IMR-90 (cell line): ENCODE measurements at regions not wholly inside any gene's neighbourhood (a gene's known extent, or its start where the extent isn't known, plus 50 kb on each side); places are given as distances from the start of the nearest gene placed in this dataset.

Experiments used
- BHLHE40 ChIP-seq: fragments of 150-350 bp; IDR thresholded peaks from 2 replicates; pipeline ENCODE4 v1.6.1; 2016; ENCODE audit warnings: mild to moderate bottlenecking, low read depth, low read length
- CEBPB ChIP-seq: IDR thresholded peaks from 2 replicates; pipeline ENCODE4 v1.6.1; 2012; ENCODE audit warnings: low read depth, low read length, improper control_type of control experiment
- CHD1 ChIP-seq: IDR thresholded peaks from 2 replicates; pipeline ENCODE4 v1.6.1; 2012; ENCODE audit warnings: low read depth, low read length, improper control_type of control experiment
- MAFK ChIP-seq: IDR thresholded peaks from 2 replicates; pipeline ENCODE4 v1.6.1; 2012; ENCODE audit warnings: low read depth, low read length, improper control_type of control experiment
- NFE2L2 ChIP-seq: fragments of 150-350 bp; IDR thresholded peaks from 2 replicates; pipeline ENCODE4 v1.6.1; 2016; ENCODE audit warnings: low read depth, mild to moderate bottlenecking, low read length
- POLR2A ChIP-seq: IDR thresholded peaks from 2 replicates; pipeline ENCODE4 v1.6.1; 2012; ENCODE audit warnings: mild to moderate bottlenecking, low read depth, low read length
- RAD21 ChIP-seq: IDR thresholded peaks from 2 replicates; pipeline ENCODE4 v1.6.1; 2012; ENCODE audit warnings: low read length, improper control_type of control experiment
- RCOR1 ChIP-seq: IDR thresholded peaks from 2 replicates; pipeline ENCODE4 v1.6.1; 2012; ENCODE audit warnings: mild to moderate bottlenecking, low read length, improper control_type of control experiment; ENCODE audit not compliant: insufficient replicate concordance
- SMC3 ChIP-seq: fragments of 150-350 bp; IDR thresholded peaks from 2 replicates; pipeline ENCODE4 v1.6.1; 2016; ENCODE audit warnings: low read depth, mild to moderate bottlenecking, antibody characterized with exemption, low read length, moderate library complexity
- TF ChIP-seq, protein P1 (sequence below): conservative IDR thresholded peaks from 2 replicates; pipeline ENCODE4 v1.5.1; 2012; ENCODE audit warnings: mild to moderate bottlenecking, low read depth, low read length, improper control_type of control experiment
- TF ChIP-seq, protein P2 (sequence below): fragments of 150-350 bp; IDR thresholded peaks from 2 replicates; pipeline ENCODE4 v1.6.1; 2016; ENCODE audit warnings: low read depth, mild to moderate bottlenecking, low read length, moderate library complexity, borderline replicate concordance

DNA sequence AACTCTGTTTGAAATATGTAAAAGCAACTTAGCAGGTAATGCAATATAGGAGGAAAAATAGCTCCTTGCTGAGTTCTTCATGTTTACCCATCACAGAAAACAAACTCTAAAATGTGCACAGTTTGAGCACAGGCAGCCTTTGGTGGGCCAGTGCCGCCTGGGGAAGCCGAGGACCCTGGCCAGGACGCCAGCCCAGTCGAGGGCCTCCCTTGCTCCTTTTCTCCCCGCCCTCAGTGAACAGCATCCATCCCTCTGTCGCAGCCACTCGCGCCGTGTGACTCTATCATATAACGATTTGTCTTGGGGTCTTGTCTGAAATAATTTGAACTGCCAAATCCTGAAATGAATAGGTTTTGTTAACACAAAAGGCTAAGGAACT is 286.7 kb upstream of the IRX4 start:
- no peak for TF ChIP-seq POLR2A
- TF ChIP-seq, protein P1, sequence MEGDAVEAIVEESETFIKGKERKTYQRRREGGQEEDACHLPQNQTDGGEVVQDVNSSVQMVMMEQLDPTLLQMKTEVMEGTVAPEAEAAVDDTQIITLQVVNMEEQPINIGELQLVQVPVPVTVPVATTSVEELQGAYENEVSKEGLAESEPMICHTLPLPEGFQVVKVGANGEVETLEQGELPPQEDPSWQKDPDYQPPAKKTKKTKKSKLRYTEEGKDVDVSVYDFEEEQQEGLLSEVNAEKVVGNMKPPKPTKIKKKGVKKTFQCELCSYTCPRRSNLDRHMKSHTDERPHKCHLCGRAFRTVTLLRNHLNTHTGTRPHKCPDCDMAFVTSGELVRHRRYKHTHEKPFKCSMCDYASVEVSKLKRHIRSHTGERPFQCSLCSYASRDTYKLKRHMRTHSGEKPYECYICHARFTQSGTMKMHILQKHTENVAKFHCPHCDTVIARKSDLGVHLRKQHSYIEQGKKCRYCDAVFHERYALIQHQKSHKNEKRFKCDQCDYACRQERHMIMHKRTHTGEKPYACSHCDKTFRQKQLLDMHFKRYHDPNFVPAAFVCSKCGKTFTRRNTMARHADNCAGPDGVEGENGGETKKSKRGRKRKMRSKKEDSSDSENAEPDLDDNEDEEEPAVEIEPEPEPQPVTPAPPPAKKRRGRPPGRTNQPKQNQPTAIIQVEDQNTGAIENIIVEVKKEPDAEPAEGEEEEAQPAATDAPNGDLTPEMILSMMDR: no peak
- TF ChIP-seq, protein P2, sequence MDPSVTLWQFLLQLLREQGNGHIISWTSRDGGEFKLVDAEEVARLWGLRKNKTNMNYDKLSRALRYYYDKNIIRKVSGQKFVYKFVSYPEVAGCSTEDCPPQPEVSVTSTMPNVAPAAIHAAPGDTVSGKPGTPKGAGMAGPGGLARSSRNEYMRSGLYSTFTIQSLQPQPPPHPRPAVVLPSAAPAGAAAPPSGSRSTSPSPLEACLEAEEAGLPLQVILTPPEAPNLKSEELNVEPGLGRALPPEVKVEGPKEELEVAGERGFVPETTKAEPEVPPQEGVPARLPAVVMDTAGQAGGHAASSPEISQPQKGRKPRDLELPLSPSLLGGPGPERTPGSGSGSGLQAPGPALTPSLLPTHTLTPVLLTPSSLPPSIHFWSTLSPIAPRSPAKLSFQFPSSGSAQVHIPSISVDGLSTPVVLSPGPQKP: no peak
- no peak for TF ChIP-seq CEBPB
- no peak for TF ChIP-seq RCOR1
- no peak for TF ChIP-seq RAD21
- no peak for TF ChIP-seq CHD1
- no peak for TF ChIP-seq SMC3
- TF ChIP-seq NFE2L2: no peak
- no peak for TF ChIP-seq MAFK
- TF ChIP-seq BHLHE40: no peak
